Panc1 (cell line): ENCODE measurements at regions not wholly inside any gene's neighbourhood (a gene's known extent, or its start where the extent isn't known, plus 50 kb on each side); places are given as distances from the start of the nearest gene placed in this dataset.

Experiments used
- CTCF ChIP-seq: fragments of 450-650 bp; IDR thresholded peaks from 2 replicates; pipeline ENCODE4 v1.5.1; 2017; ENCODE audit warnings: mild to moderate bottlenecking
- REST ChIP-seq, 2 experiments: IDR thresholded peaks; 2 replicates each; pipeline ENCODE4 v1.6.1; 2011 to 2012; ENCODE audit warnings: low read depth in 2 of 2, control low read depth in 1 of 2, low read length in 1 of 2, mild to moderate bottlenecking in 1 of 2, moderate library complexity in 1 of 2; ENCODE audit not compliant: insufficient read depth in 1 of 2

GRCh38 chr5:99706160-99706559 is 777.4 kb upstream of the CHD1 start:
- TF ChIP-seq CTCF (no peak), REST (IDR thresholded peaks at IDR 0.05; ENCODE audit: insufficient read depth in 1 of 2, low read depth in 2 of 2, low read length in 1 of 2) (no peak)
